NCI-H1105 (cell line): ENCODE measurements at regions not wholly inside any gene's neighbourhood (a gene's known extent, or its start where the extent isn't known, plus 50 kb on each side); places are given as distances from the start of the nearest gene placed in this dataset.
"Not testable (repeated sequence)": the region's sequence is repeated elsewhere in the genome, so short reads cannot be mapped to it uniquely, and the experiment has no call there.

Source experiments
- DNase-seq: peaks from one replicate; lab custom pipeline; 2025; lab: John Stamatoyannopoulos, UW

GRCh38 chr3:153268564-153269279 lies 106.7 kb downstream of the RAP2B start:
- no peak for DNase-seq

GRCh38 chr3:153269730-153270129 lies 107.7 kb downstream of the RAP2B start:
- DNase-seq = no peak

- no peak for DNase-seq
These were observed 111.2 kb downstream of the RAP2B start for GRCh38 chr3:153273217-153273616.

- DNase-seq = no peak
These were observed 111.9 kb downstream of the RAP2B start for GRCh38 chr3:153273767-153274435.

- no peak for DNase-seq
These were observed 112.5 kb downstream of the RAP2B start for GRCh38 chr3:153274561-153274960.

GRCh38 chr3:153275514-153275913 lies 113.5 kb downstream of the RAP2B start:
- no peak for DNase-seq

GRCh38 chr3:153277029-153277428 lies 115.0 kb downstream of the RAP2B start:
- no peak for DNase-seq

DNA sequence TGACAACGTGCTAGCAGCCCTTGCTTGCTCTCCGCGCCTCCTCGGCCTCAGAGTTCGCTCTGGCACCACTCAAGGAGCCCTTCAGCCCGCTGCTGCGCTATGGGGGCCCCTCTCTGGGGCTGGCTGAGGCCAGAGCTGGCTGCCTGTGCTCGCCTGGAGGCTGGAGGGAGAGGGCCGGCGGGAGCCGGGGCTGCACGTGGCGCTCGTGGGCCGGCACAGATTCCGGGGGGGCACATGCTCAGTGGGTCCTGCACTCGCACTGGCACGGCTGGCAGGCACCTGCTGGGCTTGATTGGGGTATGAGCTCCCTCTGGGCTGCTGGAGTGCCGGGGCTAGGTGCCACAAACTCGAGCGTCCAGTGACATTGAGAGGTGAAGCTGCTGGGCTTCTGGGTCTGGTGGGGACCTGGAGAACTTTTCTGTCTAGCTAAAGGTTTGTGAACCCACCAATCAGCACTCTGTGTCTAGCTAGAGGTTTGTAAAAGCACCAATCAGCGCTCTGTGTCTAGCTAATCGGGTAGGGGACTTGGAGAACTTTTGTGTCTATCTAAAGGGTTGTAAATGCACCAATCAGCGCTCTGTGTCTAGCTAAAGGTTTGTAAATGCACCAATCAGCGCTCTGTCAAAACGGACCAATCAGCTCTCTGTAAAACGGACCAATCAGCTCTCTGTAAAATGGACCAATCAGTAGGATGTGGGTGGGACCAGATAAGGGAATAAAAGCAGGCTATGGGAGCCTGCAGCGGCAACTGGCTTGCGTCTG lies 119.4 kb downstream of the RAP2B start:
- DNase-seq = not testable (repeated sequence)

DNA sequence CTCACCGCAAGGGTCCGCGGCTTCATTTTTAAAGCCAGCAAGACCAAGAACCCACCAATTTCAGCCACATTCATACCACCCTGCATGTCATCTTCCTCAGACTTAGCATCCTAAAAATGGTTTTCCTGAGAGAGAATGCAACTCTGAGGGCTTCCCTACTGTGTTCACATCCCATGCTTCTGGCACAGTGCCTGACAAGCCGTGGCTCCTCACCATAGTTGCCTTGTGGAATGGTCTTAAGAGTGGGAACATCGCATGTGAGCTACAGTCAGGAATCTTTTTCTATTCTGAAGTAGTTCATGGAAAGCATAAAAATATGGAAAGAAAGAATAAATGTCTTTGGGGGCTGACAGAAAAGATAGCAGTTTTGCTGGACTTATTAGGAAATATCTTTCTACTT lies 120.3 kb downstream of the RAP2B start:
- no peak for DNase-seq

- DNase-seq = no peak
These were observed 122.4 kb downstream of the RAP2B start for GRCh38 chr3:153284282-153284938.

DNA sequence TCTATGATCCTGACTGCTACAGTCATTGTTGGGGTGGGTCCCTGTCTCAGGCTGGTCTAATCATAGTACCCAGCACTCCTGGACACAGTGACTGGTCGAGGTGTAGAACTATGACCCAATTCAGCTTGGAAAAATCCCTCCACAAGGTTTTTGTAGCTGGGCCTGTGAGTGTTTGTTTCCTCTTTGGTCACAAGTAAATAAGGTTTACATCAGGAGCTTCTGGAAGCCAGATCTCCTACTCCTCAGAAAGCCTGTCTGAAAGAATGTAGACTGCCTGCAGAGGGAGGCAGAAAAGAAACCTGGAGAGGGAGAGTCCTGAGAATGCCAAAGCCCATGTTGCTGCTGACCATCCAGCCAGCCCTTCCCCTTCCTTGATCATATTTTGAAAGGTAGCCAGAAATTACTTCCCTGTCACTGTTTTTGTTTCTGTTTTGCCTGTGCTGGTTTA lies 123.2 kb downstream of the RAP2B start:
- DNase-seq = no peak

DNA sequence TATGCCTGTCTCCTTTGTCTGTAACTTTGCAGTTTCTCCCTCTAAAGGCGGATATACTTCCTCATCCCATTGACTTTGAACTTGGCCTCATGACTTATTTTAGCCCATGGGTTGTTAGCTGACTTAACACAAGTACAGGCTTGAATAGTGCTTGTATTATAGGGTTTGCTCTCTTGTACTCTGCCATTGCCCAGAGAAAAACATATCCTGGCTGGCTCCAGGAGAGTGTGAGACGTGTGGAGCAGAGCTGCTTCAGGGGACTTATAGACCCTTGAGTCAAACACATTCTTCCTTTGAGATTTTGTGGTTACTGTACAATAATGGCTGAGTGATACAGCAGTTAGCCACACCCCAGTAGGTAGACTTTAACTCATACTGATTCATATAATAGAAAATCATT lies 124.0 kb downstream of the RAP2B start:
- DNase-seq = no peak

DNA sequence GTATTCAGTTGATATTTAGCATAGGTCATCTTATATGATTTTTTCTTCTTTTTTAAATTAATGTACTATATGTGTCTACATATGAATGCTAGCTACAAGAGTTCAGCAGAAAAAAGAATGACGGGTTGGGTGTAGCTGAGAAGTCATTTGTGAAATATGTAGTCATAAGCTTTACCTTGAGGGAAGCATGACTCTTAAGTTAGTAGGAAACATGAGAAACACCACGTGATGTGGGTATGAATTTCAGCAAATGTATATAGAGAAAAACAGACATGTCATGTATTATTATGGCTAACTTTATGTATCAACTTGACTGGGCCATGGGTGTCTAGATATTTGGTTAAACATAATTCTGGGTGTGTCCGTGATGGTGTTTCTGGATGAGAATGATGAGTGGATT lies 125.0 kb downstream of the RAP2B start:
- no peak for DNase-seq

DNA sequence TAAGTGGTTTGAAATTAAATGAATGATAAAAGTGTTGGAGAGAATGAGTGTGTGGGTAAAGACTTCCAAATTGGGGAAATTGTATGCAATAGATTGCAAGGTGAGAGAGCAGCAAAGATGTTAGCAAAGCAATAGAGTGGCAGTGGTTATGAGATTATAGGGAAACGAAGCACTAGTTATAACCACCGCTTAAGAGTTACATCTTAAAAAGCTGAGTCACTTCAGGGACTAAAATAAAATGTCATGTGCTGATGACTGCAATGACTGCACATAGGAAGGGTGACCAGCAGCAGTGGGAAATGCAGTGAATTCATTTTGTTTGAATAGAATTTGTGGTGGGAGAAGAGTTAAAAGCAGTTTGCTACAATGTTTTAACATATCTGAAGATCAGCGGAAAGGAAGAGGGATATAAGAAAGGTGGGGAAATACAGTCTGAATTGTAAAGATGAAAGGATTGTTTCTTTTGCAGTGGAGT lies 127.3 kb downstream of the RAP2B start:
- no peak for DNase-seq

- no peak for DNase-seq
These were observed 128.4 kb downstream of the RAP2B start for GRCh38 chr3:153290268-153291015.

- peak; percentile 13 for DNase-seq
These were observed 129.1 kb downstream of the RAP2B start for GRCh38 chr3:153291059-153291685.

- DNase-seq = no peak
These were observed 131.2 kb downstream of the RAP2B start for GRCh38 chr3:153293265-153293664.

- DNase-seq = no peak
These were observed 133.9 kb downstream of the RAP2B start for GRCh38 chr3:153295901-153296300.

DNA sequence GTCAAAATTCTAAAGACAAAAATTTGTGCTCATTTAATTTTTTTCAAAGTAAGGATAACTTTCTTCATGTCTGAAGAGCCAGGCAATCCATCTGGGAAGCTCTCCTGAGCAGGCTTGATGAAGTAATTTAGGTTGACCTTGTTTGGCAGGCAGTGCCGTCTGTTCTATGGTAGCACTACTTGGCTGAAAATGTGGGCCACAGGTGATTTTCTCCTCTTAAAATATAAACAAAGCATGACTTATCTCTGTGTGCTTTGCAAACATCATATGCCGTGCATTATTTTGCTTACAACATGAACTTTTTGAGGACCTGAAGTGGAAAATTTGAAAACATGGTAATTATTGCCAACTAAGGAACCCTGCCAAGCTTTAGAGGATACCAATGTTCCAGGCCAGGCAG lies 143.2 kb downstream of the RAP2B start:
- DNase-seq = peak; percentile 37

DNA sequence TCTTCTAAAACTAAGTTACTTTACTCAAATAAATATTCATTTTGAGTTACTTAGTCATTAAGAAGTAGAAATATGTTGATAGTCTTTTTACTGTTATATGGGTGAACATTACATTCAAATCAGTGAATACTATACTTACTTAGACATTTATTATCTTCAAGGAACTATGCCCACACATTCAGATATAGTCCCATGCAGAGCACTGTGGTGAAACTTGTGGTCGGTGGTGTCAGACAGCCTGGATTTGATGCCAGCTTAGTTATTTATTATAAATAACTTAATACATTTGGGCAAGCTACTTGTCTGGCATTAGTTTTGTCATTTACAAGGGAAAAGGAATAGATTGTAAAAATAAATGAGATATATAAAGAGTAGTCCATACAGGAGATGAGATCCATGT lies 149.5 kb downstream of the RAP2B start:
- DNase-seq = no peak
